HG02610 (cell line): ENCODE measurements at regions not wholly inside any gene's neighbourhood (a gene's known extent, or its start where the extent isn't known, plus 50 kb on each side); places are given as distances from the start of the nearest gene placed in this dataset.

ENCODE experiments used
- ATAC-seq: cut with Tn5 transposase; IDR thresholded peaks from one replicate; pipeline ENCODE4 v1.9.1; 2021; ENCODE audit warnings: mild to moderate bottlenecking, moderate library complexity; ENCODE audit not compliant: unreplicated experiment

DNA sequence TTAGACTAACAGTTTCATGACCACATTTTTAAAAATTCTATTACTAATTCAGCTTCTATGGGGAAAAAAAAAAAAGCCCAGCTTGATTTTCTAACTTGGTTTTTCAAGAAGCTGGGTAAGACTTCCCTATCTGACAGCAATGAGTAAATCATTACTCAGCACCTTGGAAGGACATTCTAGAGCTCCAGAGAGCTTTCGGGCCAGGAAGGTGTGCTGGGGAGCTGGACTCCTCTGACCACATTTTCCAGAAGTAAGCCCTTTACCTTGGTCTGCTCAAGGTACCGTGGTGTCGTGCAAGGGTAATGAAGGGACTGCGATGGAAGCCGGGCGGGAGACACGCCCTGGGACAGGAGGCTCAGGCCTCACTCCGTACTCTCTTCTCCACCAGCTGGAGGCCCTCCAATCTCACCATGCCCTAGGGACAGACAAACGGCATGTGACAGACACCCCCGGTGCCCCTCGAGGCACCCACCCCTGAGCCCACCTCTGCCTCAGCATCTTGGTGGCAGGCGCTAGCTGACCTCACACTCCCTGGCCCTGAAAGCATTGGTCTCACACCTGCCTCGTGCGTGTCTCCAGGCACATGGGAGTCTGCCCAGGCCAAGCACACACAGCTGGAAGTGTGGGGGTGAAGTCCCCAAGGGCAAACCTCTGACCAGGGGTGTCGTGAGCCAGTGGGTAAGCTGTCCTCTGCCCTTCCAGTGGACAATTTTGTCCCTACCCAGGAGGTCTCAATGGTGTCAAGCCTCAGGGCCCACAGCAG lies 152.1 kb downstream of the OAT start:
- no peak for ATAC-seq

- ATAC-seq, result no peak
Measured at GRCh38 chr10:124265776-124266467, 152.8 kb downstream of the OAT start.

GRCh38 chr10:124265391-124265745 lies 153.4 kb downstream of the OAT start:
- no peak for ATAC-seq

GRCh38 chr10:124264711-124265390 lies 153.9 kb downstream of the OAT start:
- no peak for ATAC-seq

DNA sequence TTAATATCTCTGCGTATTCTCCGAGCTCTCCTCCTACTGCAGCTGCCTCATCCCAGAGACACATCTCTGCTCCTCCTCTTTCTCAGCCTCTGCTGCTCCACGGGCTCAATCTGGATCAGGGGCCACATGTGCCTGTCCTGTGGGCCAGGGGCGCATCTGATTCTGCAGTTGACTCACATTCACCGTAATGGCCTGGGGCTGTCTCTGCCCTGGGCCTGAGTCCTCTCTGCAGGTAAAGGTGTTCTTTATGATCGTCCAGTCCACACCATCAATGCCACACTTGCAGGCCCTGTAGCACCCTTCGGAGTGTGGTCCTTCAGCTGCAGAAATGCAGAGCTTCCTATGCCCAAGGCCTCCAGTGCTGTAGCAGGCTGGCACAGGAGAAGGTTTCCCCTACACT lies 154.5 kb downstream of the OAT start:
- no peak for ATAC-seq

DNA sequence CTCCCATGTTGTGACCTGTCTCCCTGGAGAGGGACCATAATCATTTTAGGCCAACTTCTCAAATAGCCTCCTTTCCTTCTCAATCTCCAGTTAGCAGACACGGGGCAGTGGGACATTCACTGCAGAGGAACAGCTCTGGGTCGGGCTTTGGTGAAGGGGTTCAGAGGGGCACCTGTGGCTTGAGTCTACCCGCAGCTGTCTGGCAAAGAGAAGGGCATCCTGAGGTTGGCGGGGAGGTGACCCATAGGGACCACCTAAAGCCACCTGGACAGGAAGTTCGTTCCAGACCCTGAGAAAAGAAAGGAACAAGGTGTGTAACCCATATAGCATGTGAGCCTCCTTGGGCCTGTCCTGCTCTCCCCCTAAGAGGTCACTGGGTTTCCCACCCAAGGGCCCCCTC lies 155.0 kb downstream of the OAT start:
- ATAC-seq, result no peak

DNA sequence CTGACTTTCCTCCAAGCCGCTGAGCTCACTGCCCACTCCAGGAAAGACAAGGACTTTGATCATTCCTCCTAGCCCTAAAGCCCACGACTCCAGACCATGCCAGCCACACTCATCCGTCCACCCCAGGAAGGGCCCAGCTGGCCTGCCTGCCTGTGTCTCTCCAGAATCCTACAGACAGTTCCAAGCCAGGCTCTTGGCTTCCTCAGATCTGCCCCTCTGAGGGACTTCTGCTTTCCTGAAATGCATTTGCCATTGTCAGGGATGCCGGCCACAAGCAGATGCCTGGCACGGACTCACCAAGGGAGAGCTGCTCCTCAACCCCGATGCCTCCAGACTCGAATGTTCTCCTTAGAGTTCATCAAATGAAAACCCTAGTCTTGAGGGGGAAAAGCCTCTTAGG lies 155.8 kb downstream of the OAT start:
- no peak for ATAC-seq

DNA sequence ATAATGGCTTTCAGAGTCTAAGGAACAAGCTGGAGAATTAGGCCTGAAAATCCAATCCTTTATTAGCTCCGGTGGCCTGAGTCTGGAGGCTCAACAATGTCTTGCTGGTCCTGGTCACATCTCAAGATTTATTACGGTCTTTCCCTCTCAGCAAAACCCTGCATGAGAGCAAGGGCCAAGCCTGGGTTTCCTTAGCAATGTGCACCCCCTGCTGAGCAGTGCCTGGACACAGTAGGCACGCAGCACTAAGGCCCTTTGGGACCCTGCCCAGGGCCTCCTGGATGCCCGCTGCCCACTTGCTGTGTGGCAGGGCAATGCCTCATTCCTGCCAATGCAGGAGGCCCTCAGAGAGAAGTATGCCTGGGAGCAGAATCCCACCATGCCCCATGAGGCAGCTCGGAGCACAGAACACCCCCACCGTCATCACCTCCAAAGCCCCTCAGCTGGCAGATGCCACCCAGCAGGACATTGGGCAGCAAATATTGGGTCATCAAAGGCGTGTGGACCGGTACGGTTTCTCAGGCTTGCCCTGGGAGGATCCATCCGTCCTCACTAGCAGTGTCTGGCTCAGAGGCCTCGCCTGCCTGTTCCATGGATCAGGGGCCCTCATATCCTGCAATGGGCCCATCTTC lies 156.4 kb downstream of the OAT start:
- ATAC-seq, result no peak

DNA sequence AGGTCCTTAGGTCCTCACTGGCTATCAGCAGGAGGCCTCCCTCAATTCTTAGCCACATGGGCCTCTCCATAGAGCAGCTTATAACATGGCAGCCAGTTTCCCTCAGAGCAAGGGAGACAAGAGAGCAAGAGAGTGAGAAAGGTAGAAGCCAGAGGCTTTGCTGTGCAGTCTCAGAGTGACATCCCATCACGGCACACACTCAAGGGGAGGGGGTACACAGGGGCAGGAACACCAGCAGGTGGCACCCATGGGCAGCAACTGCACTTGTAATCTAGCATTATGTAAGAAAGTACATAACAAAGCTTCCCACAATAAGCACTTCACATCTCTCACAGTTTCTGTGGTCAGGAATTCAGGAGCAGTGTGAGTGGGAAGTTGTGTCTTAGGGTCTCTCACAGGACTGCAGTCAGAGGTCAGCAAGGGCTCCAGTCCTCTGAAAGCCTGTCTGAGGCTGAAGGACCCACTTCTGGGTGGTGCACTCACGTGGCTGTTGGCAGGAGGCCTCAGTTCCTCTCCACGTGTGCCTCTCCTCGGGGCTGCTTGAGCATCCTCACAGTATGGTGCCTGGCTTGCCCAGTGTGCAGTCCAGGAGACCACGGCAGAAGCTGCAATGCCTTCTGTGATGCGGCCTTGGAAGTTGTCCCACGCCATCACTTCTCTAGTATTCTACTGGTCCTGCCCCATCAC lies 159.4 kb downstream of the OAT start:
- no peak for ATAC-seq

- no peak for ATAC-seq
Measured at GRCh38 chr10:124257781-124258180, 160.9 kb downstream of the OAT start.

DNA sequence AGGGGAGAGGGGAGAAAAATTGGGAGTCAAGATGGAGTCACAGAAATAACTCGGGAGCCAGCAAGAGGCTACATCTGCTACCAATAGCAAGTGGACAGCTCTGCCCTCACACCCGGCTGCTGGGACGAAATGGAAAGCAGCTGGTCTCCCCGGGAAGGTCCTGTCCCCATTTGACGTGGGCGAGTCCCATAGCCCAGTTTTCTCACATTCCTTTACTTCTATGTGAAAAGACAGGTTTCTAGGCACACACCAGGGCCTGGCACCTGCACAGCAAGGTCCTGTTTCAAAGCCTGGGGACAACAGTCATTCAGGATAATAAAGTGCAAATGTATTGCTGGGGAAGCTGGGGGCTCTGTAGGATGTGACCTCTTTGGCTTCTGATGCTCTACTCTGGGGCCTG lies 162.6 kb downstream of the OAT start:
- ATAC-seq, result no peak

DNA sequence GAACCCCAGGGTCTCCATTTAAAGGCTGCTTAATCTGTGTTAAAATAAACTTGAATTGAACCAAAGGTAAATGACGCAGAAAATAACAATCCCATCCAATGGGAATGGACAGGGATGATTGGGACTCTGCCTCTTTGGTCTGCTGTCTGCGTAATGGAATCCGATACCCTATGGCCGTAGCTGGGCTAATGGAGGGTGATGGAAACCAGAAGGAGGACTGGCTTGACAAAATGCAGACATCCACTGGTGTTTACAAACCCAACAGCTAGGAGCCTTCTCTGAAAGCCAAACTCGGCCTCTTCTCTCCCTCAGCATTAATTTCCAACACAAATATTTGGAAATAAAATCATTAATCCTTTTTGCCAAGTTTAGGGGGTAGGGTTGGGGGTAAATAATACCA lies 162.2 kb upstream of the CHST15 start:
- no peak for ATAC-seq

- ATAC-seq, result no peak
Measured at GRCh38 chr10:124254490-124254889, 161.1 kb upstream of the CHST15 start.

- no peak for ATAC-seq
Measured at GRCh38 chr10:124253006-124253405, 159.6 kb upstream of the CHST15 start.

GRCh38 chr10:124252097-124252715 lies 158.8 kb upstream of the CHST15 start:
- no peak for ATAC-seq

DNA sequence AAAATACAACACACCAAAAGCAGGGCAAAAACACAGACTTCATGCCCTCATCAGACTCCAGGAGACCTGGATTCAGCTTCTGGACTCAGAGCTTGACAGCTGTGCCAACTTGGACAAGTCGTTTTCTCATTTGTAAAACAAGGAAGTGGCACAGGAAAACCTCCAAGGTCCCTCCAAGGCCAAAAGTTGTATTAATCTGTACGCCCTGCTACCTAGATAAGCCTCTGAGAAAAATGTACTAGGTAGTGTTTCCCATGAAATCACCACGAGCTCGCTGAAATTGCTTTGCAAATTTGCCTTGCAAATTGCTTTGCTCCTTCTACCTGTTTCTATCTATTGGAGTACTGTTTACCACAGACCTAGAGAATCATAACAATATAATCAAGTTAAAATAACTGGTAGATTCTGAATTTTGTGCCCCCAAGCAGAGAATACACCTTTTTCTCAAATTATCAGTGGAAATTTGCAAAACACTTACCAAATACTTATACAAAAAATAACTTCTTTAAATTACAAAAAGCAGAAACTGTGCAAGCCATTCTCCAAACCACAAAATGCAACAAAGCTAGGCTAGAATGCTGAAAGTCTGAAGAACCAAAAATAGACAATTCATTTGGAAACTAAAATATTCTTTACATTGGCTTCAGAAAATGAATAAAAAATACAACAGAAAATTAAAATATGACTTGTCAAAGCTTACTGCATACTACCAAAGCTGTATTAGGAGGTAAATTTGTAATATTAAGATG lies 158.1 kb upstream of the CHST15 start:
- ATAC-seq, result no peak

- no peak for ATAC-seq
Measured at GRCh38 chr10:124250506-124250905, 157.1 kb upstream of the CHST15 start.

DNA sequence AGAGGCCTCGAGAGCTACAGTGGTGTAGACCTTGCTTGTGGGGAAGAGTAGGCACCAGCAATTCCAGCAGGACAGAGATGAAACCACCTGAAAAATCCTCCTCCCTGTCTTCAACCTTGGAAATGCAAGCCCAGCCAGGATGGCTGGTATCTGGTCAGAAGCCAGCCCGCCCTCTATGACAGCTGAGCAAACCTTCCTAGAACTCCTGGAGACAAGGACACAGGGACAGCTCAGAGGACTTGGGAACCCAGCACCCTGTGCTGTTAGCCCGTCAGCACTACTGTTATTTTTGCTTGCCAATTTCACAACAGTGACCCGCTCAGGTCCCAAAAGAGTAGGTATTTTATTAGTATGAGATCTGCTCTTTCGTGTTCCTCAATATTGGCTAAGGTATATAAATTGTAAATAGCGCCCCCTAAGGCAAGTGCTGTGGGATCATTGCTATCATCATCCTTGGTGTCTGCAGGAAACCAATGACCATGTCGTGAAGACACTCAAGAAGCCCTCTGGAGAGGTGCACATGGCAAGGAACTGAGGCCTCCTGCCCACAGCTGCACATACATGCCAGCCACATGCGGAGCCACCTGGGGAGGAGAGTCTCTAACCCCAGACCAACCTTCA lies 156.5 kb upstream of the CHST15 start:
- no peak for ATAC-seq

GRCh38 chr10:124249196-124249595 lies 155.8 kb upstream of the CHST15 start:
- ATAC-seq, result no peak
